AG04450 (cell line): ENCODE measurements at regions not wholly inside any gene's neighbourhood (a gene's known extent, or its start where the extent isn't known, plus 50 kb on each side); places are given as distances from the start of the nearest gene placed in this dataset.

Experiments
- CTCF ChIA-PET: fragments of 300-600, 350-600 bp; formaldehyde crosslinking; extraction: SDS; loops from one replicate; lab custom pipeline; 2022; ENCODE audit warnings: antibody characterized with exemption, inconsistent platforms; lab: Charles Lee
- POLR2A ChIA-PET: fragments of 350-600 bp; formaldehyde crosslinking; extraction: SDS; loops from one replicate; lab custom pipeline; 2021; ENCODE audit warnings: antibody characterized with exemption, inconsistent platforms; lab: Yijun Ruan, JAX
- DNase-seq: peaks from one replicate; pipeline ENCODE4 v3.0.0-alpha.2; 2011; ENCODE audit warnings: low read depth, low spot score
- H3K27ac ChIP-seq: one replicate; pipeline ENCODE4 v1.5.1; 2012; ENCODE audit warnings: low read depth, low read length, control low read depth
- H3K27me3 ChIP-seq: one replicate; pipeline ENCODE4 v1.6.0; 2012; ENCODE audit warnings: low read length; ENCODE audit not compliant: control insufficient read depth, insufficient read depth
- H3K4me3 ChIP-seq: 2 replicates; pipeline ENCODE4 v1.5.1; 2011; ENCODE audit warnings: mild to moderate bottlenecking, low read depth, low read length, control low read depth
- H3K9me3 ChIP-seq: 2 replicates; pipeline ENCODE4 v1.5.1; 2012; ENCODE audit warnings: low read length; ENCODE audit not compliant: control insufficient read depth, insufficient read depth
- CTCF ChIP-seq: IDR thresholded peaks from 2 replicates; pipeline ENCODE4 v1.5.1; 2011; ENCODE audit warnings: low read depth, low read length, control low read depth, inconsistent platforms

- no peak for TF ChIP-seq CTCF
- ChIA-PET POLR2A (no interaction called here), CTCF (interaction anchor here (0.7 kb wide), 1 partner anchor 1010 kb away, joined by 4 read pairs; no protein-coding TSS in a partner anchor)
- Histone ChIP-seq H3K9me3 (no peaks in the 10 kb centered on the region), H3K27ac (no peak overlapping the region), H3K4me3 (no peak overlapping the region), H3K27me3 (no peaks in the 10 kb centered on the region)
- DNase-seq: no peak
Measured at GRCh38 chr1:71232786-71233185, 152.0 kb upstream of the ZRANB2 start.

DNA sequence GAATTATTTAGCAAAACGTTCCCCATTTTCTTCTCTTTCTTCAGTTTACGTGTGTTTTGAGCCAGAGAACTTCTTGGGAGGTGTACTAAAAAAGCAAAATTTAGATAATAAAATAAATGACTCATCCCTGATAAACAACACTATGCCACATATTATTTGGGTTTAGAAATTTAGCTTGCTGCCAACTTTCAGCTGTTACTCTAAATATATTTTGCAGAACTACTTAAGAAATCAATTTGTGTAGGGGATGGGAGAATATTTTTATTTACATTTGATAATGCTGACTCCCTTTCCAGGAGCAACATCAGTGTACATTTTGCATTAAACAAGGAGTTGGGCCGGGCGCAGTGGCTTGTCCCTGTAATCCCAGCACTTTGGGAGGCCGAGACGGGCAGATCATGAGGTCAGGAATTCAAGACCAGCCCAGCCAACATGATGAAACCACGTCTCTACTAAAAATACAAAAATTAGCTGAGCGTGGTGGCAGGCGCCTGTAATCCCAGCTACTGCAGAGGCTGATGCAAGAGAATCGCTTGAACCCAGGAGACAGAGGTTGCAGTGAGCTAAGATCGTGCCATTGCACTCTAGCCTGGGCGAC is 151.4 kb upstream of the ZRANB2 start:
- Histone ChIP-seq H3K9me3 (no peaks in the 10 kb centered on the region), H3K27ac (no peak overlapping the region), H3K27me3 (no peaks in the 10 kb centered on the region), H3K4me3 (no peak overlapping the region)
- no peak for DNase-seq
- TF ChIP-seq CTCF: no peak
- CTCF ChIA-PET: interaction anchor here (1.6 kb wide), 1 partner anchor 35 kb away, joined by 3 read pairs; no protein-coding TSS in a partner anchor
- POLR2A ChIA-PET: no interaction called here

DNA sequence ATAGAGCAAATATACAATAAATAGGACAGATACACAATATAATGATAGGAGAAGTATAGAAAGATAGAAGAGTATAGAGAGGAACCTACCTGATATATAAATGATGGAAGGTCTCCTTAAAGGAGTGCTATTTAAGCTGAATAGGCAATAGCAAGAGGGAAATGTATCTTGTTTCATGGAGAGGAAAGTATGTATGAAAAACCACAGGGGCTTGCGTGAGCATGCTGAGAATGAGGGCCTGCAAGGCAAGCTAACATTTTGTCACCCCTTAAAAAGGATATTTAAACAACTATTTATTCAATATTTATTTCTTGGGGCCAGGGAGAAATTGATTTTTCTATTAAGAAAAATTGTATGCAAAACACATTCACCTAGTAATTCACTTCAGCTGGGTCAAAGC is 150.9 kb upstream of the ZRANB2 start:
- DNase-seq: no peak
- Histone ChIP-seq H3K9me3 (no peaks in the 10 kb centered on the region), H3K27ac (no peak overlapping the region), H3K4me3 (no peak overlapping the region), H3K27me3 (no peaks in the 10 kb centered on the region)
- ChIA-PET CTCF (interaction anchor here (1.6 kb wide), 1 partner anchor 35 kb away, joined by 3 read pairs; no protein-coding TSS in a partner anchor), POLR2A (no interaction called here)
- no peak for TF ChIP-seq CTCF

- TF ChIP-seq CTCF: no peak
- Histone ChIP-seq H3K4me3 (no peak overlapping the region), H3K27me3 (no peaks in the 10 kb centered on the region), H3K9me3 (no peaks in the 10 kb centered on the region), H3K27ac (no peak overlapping the region)
- ChIA-PET POLR2A (no interaction called here), CTCF (no interaction called here)
- no peak for DNase-seq
Measured at GRCh38 chr1:71228742-71229365, 148.0 kb upstream of the ZRANB2 start.

- no peaks in the 10 kb centered on the region for H3K9me3 ChIP-seq
- no peak for TF ChIP-seq CTCF
- H3K27ac ChIP-seq: no peak overlapping the region
- no peaks in the 10 kb centered on the region for H3K27me3 ChIP-seq
- CTCF ChIA-PET: no interaction called here
- no peak overlapping the region for H3K4me3 ChIP-seq
- POLR2A ChIA-PET: no interaction called here
- no peak for DNase-seq
Measured at GRCh38 chr1:71228241-71228640, 147.4 kb upstream of the ZRANB2 start.
